Bone marrow (tissue), 2 donors: ENCODE measurements at regions not wholly inside any gene's neighbourhood (a gene's known extent, or its start where the extent isn't known, plus 50 kb on each side); places are given as distances from the start of the nearest gene placed in this dataset.

Experiments used
- DNase-seq, 2 donors: peaks; one replicate each; lab custom pipeline; 2025; lab: John Stamatoyannopoulos, UW

DNA sequence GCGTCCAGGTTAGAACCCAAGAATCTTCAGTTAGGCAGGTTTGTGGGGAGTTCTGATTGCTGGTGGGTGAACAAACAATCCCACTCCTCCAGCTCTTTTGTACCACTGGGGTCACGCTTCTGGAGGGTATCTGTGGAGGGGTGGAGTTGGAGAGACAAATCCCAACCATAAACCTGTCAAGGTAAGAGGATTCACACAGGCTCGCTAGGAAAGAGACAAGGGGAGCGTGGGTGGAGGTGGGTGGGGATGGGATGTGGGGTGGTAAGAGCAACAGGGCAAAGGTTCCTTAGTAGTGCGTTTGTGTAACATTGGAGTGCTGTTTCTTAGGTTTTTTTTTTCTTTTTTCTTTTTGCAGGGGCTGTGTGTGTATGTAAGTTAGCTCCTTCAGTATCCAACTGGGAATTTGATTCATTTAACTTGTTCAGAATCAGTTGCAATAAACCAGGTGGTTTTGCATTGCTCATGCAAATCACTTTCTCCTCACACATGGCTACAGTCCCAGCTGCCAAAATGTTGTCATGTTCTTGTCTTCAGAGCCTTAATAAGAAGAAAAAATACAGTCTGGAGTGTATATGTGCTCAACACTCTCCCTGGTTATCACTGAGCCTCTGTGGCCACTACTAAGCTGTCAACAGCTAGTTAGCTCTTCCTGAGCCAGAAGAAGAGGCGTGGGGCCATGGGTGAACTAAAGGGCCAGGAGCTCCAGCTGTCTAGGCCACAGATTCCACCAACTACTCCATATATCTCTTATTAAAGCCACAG is 164.0 kb upstream of the RAD23B start:
- DNase-seq, result no peak

DNA sequence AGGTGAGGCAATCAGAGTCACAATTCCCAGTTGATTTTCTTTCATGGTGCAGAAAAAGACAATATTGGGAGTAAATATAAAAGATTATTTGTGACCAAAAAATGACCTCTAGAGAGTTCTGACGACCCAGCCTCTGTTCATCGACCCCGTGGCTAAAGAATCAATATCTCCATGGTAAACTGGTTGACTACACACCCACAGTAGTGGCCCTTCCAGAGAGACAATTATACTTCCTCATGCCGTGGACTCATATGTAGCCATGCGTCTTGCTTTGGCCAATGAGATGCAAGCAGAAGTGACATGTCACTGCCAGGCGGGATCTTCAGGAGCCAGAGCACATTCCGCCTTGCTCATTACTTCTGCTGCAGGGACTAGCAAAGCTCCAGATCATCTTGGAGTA is 163.3 kb upstream of the RAD23B start:
- DNase-seq, result no peak

DNA sequence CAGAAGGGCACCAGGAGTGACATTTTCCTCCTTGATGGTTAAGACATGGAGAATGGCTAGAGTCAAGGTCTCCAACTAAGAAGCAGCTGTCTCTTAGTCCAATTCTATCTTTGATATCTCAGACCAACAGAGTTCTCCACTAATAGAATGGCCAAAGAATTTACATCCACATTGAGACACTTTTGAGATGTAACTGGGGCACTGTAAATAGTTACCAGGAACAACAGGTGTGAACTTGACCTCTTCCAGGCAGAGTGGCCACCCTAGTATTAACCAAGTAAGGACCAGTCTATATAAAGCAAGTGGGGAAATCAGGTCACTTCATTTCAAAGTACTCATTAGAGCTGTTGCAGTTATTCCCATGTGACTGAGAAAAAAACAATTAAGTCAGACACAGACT is 159.7 kb upstream of the RAD23B start:
- DNase-seq, result no peak

DNA sequence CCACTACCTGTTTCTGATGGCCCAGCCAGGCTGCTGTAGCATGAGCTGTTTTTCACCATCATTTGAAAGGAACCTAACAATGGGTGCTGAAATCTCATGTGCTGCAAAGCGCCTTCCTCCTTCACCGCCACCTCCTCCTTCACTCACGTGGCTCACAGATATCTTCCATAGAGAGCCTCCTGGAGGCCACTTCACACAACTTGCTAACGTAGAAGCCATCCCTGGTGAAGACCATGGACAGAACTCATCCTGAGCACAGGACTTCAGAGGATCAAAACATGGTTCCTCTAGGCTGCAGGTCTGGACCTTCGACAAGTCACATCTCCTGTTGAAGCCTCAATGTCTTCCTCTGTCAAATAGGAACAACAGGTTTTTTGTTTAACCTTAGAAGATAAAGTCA is 155.5 kb upstream of the RAD23B start:
- DNase-seq, result no peak

DNA sequence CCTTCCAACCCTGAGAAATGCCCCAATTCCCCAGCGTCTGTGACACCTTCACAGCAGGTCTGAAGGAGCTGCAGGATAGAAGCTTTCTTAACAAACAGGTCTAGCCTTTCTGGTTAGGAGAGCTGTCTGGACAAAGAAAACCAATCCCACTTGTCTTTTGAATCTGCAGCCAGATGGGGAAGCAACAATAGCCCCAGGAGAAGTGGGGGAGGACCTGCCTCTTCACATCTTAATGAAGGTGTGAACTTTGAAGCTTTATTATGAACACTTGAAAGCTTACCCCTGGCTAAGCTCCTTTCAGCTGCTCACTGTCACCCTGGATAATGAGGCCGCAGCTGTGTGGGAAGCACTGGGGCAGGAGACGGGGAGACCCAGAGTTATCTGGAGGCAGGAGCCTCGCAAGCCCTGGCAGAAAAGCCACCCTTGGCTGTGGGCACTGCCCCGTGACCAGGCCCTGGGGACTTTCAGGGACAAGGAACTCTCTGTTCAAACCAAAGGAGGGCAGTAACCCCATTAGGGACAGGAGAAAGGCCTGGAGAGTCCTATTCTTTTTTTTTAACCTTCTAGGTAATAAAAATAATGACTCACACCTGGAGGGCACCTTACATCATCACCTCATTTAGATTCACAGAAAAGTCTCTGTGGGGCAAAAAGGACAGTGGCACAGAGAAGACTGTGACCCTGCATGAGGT is 151.8 kb upstream of the RAD23B start:
- DNase-seq, result no peak

DNA sequence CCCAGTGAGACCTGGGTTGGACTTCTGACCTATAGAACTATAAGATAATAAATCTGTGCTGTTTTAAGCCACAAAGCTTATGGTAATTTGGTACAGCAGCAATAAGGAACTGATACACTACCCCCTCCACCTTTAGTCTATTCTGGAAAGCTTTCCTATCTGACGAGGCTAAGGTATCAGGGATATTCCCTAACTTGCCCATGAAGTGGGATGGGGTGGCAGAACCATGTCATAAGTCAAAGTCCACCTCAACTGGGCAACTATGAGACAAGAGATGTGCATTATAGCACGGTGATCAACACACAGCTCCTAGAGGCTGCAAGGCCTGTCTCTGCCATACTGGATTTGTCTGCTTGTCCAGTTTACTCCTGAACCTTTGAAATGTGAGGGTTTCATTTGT is 146.8 kb upstream of the RAD23B start:
- DNase-seq, result no peak

DNA sequence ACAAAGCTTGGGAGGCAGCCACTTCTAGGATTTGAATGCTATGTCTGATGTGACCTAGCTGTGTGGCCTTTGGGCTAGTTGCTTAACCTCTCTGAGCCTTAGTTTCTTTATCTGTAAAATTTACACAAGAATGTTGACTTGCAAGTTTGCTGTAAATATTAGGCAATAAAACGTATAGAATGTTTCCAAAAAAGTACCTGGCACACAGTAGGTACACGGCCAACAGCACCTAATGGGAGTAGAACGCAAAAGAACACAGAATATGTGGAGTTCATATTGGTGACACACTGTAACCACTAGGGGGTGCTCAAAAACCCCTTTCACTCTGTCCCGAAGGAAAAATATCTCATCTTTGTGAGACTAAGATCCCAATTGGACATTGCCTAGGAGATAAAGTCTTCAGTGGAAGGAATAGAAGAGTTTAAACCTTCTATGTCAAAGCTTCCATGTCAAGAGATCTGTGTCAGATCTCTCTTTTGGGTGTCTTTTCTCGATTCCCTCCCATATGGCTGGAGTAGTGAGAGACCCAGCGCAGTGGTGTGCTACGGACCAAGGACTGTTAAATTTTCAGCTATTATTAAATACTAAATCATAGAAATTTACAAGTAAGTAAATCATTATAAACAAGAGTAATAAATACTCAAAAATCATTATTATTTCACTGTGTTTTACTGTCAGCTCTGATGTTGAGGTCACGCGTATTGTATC is 145.4 kb upstream of the RAD23B start:
- DNase-seq, result no peak

DNA sequence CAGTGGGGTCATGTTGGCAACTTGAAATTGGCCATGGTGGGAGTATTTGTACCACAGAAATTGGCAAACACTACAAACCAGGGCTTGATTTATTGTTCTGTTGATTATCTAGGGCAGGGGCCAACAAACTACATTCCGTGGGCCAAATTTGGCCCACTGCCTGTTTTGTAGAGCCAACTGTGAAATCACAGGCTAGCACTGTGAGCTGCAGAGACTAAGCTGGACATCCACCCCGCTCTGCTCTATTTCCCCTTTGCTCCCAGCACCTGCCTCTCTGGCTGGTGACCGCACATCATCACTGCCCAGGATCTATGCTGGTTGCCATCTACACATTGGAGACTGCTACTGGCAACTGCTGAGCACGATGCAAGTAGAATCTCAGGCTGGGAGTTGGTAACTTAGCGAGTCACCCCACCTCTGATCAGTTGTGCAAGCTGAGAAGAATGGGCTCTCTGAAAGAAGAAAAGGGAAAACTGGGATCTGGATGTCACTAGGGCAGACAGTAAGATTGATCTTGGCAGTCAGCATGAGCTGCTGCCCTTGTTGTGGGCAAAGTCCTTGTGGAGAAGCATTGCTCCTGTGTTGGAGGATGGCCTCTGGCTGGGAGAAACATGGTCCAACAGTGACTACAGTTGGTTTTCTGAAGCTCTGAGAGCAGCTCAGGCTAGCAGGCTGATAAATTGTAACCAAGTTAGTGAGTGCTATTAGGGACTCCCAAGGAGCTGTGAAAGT is 144.7 kb upstream of the RAD23B start:
- no peak for DNase-seq

DNA sequence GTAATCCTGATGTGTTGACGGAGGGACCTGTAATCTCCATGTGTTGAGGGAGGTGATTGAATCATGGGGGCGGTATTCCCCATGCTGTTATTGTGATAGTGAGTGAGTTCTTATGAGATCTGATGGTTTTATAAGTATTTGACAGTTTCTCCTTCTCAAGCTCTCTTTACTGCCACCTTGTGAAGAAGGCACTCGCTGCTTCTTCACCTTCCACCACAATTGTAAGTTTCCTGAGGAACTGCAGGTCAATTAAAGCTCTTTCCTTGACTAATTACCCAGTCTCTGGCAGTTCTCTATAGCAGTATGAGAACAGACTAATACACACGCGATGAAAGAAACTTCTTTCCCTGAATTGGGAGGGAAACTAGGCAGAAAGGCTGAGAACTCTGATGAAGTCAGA is 141.1 kb upstream of the RAD23B start:
- no peak for DNase-seq

DNA sequence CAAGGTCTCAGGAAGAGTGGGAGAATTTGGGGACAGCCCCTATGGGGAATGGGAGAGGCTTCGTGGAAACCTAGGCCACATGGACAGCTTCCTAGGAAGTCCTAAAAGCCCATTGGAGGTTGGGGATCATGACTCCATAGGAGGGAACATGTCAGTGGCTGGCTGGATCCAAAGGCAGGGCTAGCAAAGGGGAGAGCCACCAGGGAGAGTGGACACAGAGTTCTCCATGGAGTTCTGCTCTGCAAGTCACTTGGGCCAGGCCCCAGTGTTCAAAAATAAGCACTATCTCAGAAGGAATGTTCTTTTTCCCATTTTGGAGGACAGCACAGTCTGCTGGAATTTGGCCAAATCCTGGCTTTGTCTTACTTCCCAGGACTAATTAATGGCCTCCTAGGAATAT is 140.6 kb upstream of the RAD23B start:
- DNase-seq, result no peak

DNA sequence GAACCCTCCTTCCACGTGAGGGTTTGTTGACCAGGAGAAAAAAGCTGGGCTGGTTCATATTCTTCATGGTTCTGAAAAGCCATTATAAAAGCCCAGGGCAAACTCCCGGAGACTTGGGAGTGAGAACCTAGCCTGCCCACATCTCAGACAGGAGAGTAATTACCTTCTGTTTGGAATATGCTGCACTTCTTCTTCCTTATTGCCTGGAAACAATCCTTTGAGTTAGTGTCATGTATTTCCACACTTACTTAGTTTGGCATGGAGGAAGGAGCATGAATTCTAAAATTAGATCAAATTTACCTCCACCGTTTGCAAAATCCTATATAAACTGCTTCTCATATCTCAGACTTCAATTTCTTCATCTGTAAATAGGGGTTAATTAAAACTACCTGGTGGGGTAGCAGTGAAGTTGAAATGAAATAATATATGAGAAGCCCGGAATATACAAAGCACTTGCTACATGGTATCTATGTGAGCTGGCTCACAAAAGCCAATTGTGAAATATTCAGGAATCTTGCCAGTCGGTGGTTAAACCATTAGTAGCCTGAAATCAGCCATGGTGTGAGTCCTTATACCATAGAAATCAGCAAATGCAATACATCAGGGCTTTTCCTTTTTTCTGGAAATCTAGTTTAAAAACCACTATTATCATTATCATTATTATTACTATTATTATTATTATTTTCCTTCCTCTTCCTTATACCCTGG is 140.0 kb upstream of the RAD23B start:
- DNase-seq, result no peak

DNA sequence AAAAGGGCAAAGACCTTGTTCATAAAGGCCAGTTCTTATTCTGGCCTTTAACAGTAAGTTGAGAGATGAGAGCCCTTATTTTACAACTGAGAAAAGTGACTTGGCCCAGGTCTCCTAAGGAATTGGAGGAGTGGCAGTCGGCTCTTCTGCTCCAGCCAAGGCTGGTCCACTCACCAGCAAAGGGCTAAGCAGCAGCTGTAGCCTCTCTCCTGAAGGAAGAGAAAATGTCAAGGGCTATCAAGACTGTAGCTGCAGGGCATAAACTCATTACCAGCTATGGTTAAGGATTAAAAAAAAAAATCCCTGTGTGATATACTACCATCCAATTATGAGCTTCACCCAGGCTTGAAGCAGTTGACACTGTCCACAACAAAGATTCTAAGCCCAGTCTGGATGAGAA is 138.6 kb upstream of the RAD23B start:
- no peak for DNase-seq

DNA sequence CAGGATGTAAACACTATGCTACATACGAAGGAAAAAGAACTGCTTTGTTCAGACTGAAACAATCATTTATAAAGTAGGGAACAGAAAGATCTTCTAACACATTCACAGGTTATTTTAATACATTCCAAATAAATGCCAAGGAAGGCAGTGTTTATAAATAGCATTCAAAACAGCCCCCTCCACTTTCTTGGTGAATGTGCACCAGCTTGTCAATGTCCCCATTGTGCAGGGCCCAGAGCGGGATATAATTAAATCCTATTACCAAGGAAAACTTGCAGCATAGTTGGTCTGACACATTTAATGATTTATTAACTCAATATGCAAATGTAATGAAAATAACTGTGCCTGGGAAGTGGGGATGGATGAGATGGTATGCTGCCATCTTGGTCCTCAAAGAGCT is 135.9 kb upstream of the RAD23B start:
- DNase-seq, result no peak

DNA sequence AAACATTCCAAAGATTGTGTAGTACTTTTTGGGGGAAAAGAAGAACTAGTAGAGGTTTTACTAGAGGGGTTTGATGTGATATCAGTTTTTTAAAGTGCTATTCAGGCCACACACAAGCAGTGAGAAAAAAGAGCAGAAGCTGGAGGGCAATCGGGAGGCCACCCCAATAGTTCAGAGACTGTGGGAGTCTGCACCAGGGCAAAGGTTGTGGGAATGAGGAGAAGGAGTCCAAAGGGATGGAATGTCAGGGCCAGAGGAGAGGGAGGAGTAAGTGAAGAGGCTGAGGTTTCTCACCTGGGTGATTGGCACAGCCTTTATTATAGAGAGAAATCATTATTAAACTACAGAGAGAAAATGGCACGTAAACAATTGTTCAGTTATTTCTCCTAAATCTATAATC is 134.9 kb upstream of the RAD23B start:
- DNase-seq, result no peak

DNA sequence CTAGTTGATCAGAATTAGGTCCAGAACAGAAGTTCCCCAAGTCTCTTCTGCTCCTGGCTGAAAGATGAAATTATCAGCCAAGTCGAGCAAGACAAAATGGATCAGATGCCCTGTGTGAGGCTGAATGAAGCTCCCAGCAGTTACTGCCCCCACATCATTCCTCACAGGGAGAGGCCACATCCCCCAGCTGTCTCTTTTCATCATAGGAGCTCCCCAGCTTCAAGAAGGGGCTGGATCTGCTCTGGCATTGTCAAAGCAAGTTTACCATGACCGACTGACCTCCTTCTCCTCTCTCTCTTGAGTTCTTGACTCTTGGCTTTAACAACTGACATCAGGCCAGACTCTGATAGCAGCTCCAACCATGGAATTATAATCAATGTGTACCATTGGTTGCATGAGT is 133.3 kb upstream of the RAD23B start:
- no peak for DNase-seq

DNA sequence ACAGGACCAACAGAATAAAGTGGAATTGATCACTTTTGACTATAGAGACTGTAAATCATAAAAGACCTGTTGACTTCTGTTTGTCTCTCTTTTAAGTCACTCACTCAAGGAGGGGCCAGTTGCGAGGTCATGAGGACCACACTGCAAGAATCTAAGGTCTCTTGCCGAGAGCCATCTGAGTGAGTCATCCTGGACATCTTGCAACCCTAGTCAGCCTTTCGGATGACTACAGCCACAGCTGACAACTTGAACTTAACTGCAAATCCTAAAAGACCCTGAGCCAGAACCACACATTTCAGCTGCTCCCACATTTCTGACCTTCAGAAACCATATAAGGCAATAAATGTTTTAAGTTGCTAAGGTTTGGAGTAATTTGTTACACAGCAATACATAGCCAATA is 129.7 kb upstream of the RAD23B start:
- DNase-seq, result no peak

DNA sequence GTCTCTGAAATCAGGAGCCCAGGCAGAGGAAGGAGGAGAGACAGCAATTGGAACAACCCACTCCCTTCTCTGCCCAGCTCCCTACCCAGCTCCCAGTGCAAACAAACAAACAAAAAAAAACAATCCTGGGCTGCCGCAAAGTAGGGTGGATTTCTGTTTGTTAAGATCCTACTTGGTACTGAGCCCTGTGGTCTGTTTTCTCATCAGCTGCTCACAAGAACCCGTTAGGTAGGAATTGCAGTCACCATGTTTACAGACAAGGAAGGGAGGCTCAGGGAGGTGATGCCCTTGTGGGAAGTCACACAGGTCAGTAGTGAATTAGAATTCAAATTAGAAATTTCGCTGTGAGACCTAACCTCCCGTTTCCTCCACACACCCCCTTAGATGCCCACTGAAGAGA is 128.8 kb upstream of the RAD23B start:
- no peak for DNase-seq

DNA sequence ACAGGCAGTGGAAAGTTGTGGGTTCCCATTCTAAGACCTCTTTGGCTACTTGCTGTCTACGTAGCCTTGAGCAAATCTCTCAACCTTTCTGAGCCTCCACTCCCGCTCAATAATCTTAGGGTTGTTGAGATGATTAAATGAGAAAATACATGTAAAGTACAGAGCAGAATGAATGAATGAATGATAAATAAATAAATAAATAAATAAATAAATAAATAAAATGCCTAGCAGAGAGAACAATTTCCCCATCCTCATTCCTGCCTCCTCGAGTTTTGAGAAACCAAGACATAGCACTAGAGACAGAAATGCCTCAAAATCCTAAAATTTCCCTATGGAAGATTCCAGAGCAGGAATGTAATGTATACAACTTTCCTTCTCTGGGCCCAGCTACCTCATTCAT is 128.3 kb upstream of the RAD23B start:
- DNase-seq, result no peak

DNA sequence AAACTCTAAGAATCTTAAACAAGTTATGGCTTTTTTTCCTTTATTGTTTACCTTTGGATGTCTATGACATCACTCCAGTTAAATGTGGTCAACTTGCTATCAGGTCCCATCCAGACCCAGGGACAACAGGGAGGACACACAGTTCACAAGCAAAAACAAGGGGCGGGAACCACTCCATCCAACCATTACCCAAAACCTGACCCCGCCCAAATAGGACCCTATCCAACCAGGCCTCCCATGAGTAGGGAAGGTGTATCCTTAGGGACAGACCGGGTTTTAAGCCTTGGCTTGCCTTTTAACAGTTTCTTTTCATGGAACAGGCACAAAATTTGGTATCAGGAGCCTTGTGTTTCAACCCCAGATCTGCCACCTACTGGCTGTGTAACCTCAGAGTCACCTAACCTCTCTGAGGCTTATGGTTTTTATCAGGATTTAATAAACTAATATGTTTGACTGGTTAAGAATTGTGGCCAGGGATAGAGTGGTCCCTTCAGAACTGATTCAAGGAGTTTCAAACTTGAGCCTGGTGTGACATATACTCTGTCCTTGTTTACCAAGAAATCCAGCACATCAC is 127.7 kb upstream of the RAD23B start:
- DNase-seq, result no peak

DNA sequence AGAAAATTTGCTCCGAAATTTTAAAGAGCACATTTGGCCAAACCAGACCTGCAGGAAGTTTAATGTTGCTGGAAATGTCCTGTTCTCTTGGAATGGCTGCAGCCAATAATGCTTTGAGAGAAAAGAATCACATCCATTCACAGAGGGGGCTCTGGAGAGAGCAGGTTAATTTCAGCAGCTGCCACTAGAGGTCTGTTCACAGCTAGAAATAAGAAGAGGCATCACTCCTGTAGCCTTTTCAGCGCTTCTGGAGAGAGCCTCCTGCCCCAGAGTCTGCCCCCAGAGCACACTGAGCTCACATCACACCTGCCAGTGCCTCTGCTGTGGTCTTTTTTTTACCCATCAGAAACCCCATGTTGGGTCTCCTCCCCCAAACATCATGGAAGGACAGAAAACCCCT is 124.8 kb upstream of the RAD23B start:
- DNase-seq, result no peak

DNA sequence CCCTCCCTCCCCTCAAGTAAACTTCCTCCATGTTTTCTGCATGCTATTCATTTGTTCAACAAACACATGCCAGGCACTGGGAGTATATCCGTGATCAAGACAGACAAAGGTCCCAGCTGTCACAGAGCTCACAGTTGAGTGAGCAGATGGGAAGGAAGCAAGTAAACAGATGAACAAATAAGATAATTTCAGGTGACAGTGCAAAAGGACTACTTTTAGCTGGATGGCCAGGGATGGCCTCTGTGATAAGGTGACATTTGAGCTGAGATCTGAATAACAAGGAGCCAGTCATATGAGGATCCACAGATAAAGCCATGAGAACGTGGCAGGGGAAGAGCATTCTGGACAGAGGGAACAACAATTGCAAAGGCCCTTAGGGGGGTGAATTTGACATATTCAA is 121.7 kb upstream of the RAD23B start:
- no peak for DNase-seq

DNA sequence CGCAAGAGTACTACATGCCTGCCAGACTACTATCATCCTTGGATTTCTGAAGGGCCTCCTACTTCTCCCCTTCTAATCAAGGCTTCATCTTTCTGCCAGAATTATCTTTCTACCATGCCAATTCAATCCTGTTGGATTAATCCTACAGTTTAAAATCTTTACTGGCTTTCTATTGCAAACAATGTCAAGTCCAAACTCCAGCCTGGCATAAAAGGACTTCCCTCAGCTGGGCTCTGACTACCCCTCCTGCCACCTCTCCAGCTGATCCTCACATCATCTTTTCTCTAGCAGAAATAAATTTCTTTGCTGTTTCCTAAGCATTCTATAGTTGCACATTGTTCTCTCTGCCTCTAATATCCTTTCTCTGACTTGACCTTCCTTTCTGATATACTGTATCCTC is 119.7 kb upstream of the RAD23B start:
- DNase-seq, result no peak
